GM21526 (cell line): ENCODE measurements at regions not wholly inside any gene's neighbourhood (a gene's known extent, or its start where the extent isn't known, plus 50 kb on each side); places are given as distances from the start of the nearest gene placed in this dataset.
"Not testable (repeated sequence)": the region's sequence is repeated elsewhere in the genome, so short reads cannot be mapped to it uniquely, and the experiment has no call there.

ENCODE experiments used
- ATAC-seq: cut with Tn5 transposase; IDR thresholded peaks from one replicate; pipeline ENCODE4 v1.9.1; 2021; ENCODE audit warnings: moderate library complexity; ENCODE audit not compliant: unreplicated experiment, low FRiP score

GRCh38 chr9:90221899-90222298 is 420.7 kb downstream of the DIRAS2 start:
- ATAC-seq = not testable (repeated sequence)

- ATAC-seq = not testable (repeated sequence)
Observed at GRCh38 chr9:90226839-90227338, 415.7 kb downstream of the DIRAS2 start.

- not testable (repeated sequence) for ATAC-seq
Observed at GRCh38 chr9:90233081-90233480, 409.5 kb downstream of the DIRAS2 start.

- ATAC-seq = no peak
Observed at GRCh38 chr9:90240541-90240940, 402.1 kb downstream of the DIRAS2 start.

GRCh38 chr9:90245661-90246060 is 397.0 kb downstream of the DIRAS2 start:
- no peak for ATAC-seq

- ATAC-seq = no peak
Observed at GRCh38 chr9:90249094-90249493, 393.5 kb downstream of the DIRAS2 start.

- ATAC-seq = no peak
Observed at GRCh38 chr9:90251316-90251715, 391.3 kb downstream of the DIRAS2 start.

GRCh38 chr9:90256345-90256744 is 386.3 kb downstream of the DIRAS2 start:
- ATAC-seq = no peak

- peak; percentile 68 for ATAC-seq
Observed at GRCh38 chr9:90259311-90260246, 383.0 kb downstream of the DIRAS2 start.

- no peak for ATAC-seq
Observed at GRCh38 chr9:90261698-90262097, 380.9 kb downstream of the DIRAS2 start.

- no peak for ATAC-seq
Observed at GRCh38 chr9:90268613-90269012, 374.0 kb downstream of the DIRAS2 start.

- ATAC-seq = no peak
Observed at GRCh38 chr9:90271707-90272106, 370.9 kb downstream of the DIRAS2 start.

- ATAC-seq = no peak
Observed at GRCh38 chr9:90274725-90275124, 367.9 kb downstream of the DIRAS2 start.

- no peak for ATAC-seq
Observed at GRCh38 chr9:90285946-90286345, 356.7 kb downstream of the DIRAS2 start.

GRCh38 chr9:90287567-90288274 is 354.9 kb downstream of the DIRAS2 start:
- ATAC-seq = peak; percentile 86

- ATAC-seq = no peak
Observed at GRCh38 chr9:90288275-90288639, 354.4 kb downstream of the DIRAS2 start.

- no peak for ATAC-seq
Observed at GRCh38 chr9:90290716-90291485, 351.7 kb downstream of the DIRAS2 start.

GRCh38 chr9:90296539-90296938 is 346.1 kb downstream of the DIRAS2 start:
- ATAC-seq = no peak

GRCh38 chr9:90299968-90300367 is 342.7 kb downstream of the DIRAS2 start:
- no peak for ATAC-seq

- ATAC-seq = no peak
Observed at GRCh38 chr9:90300611-90301276, 341.9 kb downstream of the DIRAS2 start.
